Testis (tissue), 2 donors: ENCODE measurements at regions not wholly inside any gene's neighbourhood (a gene's known extent, or its start where the extent isn't known, plus 50 kb on each side); places are given as distances from the start of the nearest gene placed in this dataset.

Experiments used
- POLR2A ChIP-seq: fragments of 450-650 bp; IDR thresholded peaks from one replicate; pipeline ENCODE4 v1.6.1; 2017; ENCODE audit warnings: antibody characterized with exemption, mild to moderate bottlenecking, moderate library complexity
- TF ChIP-seq, protein P1 (sequence below), 3 experiments: fragments of 450-650 bp in 2 of 3; fragments of 200-600 bp in 1 of 3; sonication (generic) in 1 of 3; IDR thresholded peaks; one replicate each; pipeline ENCODE4 v1.5.1; 2016 to 2019; ENCODE audit warnings: antibody characterized with exemption in 3 of 3, mild to moderate bottlenecking in 2 of 3, moderate library complexity in 1 of 3

DNA sequence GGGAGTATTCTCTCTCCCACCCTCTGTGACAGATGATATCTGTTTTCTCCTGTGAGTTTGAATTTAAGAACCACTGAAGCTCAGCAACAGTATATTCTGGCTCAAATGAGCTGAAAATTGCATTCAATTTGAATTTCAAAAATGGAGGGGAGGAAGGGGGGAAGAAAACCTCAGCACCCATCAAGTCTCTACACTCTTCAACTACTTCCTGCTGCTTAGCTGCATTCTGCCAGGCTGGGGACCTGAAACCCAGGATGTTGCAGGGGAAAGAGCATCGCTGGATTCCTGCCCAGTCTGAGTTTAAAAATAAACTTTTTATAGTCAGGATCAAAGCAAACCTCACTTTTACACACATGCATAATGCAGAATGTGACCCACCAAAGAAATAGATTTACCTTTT is 214.3 kb upstream of the ESRRG start:
- TF ChIP-seq, protein P1, sequence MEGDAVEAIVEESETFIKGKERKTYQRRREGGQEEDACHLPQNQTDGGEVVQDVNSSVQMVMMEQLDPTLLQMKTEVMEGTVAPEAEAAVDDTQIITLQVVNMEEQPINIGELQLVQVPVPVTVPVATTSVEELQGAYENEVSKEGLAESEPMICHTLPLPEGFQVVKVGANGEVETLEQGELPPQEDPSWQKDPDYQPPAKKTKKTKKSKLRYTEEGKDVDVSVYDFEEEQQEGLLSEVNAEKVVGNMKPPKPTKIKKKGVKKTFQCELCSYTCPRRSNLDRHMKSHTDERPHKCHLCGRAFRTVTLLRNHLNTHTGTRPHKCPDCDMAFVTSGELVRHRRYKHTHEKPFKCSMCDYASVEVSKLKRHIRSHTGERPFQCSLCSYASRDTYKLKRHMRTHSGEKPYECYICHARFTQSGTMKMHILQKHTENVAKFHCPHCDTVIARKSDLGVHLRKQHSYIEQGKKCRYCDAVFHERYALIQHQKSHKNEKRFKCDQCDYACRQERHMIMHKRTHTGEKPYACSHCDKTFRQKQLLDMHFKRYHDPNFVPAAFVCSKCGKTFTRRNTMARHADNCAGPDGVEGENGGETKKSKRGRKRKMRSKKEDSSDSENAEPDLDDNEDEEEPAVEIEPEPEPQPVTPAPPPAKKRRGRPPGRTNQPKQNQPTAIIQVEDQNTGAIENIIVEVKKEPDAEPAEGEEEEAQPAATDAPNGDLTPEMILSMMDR (IDR thresholded peaks at IDR 0.05): no peak
- no peak for TF ChIP-seq POLR2A
